OCI-LY7 (cell line): ENCODE measurements at regions not wholly inside any gene's neighbourhood (a gene's known extent, or its start where the extent isn't known, plus 50 kb on each side); places are given as distances from the start of the nearest gene placed in this dataset.

Experiments used
- CTCF ChIP-seq: fragments of 200-600 bp; sonication (generic); conservative IDR thresholded peaks from 2 replicates; pipeline ENCODE4 v1.5.1; 2014; ENCODE audit warnings: mild to moderate bottlenecking, antibody characterized with exemption, low read length, moderate library complexity, mixed read lengths
- EZH2phosphoT487 ChIP-seq: fragments of 200-600 bp; sonication (generic); IDR thresholded peaks from 2 replicates; pipeline ENCODE4 v1.6.1; 2018; ENCODE audit warnings: low read depth, borderline replicate concordance, mild to moderate bottlenecking, mixed run types, antibody characterized with exemption, low read length, moderate library complexity, mixed read lengths

DNA sequence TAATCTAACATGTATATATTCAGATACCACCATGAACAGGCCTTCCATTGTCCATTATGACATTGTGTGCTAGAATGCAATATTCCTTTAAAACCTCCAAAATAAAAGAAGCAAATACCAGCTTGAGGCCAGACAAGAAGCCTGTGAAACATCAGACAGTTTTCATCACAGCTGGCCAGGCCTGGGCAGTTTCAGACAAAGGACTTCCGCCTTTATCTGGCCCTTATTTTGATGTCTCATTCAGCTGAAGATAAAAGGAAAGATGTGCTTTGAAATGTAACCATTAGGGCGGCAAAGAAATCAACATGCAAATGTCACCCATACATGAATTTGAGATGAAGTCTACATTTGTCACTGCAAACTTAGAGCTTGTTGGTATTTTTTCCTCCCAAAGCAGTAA is 737.5 kb downstream of the KCNJ2 start:
- no peak for TF ChIP-seq CTCF
- TF ChIP-seq EZH2phosphoT487 = no peak
